Panc1 (cell line): ENCODE measurements at regions not wholly inside any gene's neighbourhood (a gene's known extent, or its start where the extent isn't known, plus 50 kb on each side); places are given as distances from the start of the nearest gene placed in this dataset.

Source experiments
- CTCF ChIP-seq: fragments of 450-650 bp; IDR thresholded peaks from 2 replicates; pipeline ENCODE4 v1.5.1; 2017; ENCODE audit warnings: mild to moderate bottlenecking
- POLR2AphosphoS5 ChIP-seq: IDR thresholded peaks from 2 replicates; pipeline ENCODE4 v1.6.1; 2012; ENCODE audit warnings: mild to moderate bottlenecking, low read depth, low read length, moderate library complexity
- REST ChIP-seq, 2 experiments: IDR thresholded peaks; 2 replicates each; pipeline ENCODE4 v1.6.1; 2011 to 2012; ENCODE audit warnings: low read depth in 2 of 2, control low read depth in 1 of 2, low read length in 1 of 2, mild to moderate bottlenecking in 1 of 2, moderate library complexity in 1 of 2; ENCODE audit not compliant: insufficient read depth in 1 of 2
- SIN3A ChIP-seq: IDR thresholded peaks from 2 replicates; pipeline ENCODE4 v1.6.1; 2012; ENCODE audit warnings: low read depth, mild to moderate bottlenecking, low read length, moderate library complexity, borderline replicate concordance; ENCODE audit not compliant: insufficient read depth
- TCF7L2 ChIP-seq: IDR thresholded peaks from 2 replicates; pipeline ENCODE4 v1.6.1; 2011; ENCODE audit warnings: mild to moderate bottlenecking, low read depth, low read length, inconsistent platforms

- no peak for TF ChIP-seq TCF7L2
- TF ChIP-seq CTCF = no peak
- no peak for TF ChIP-seq POLR2AphosphoS5
- no peak for TF ChIP-seq SIN3A
- TF ChIP-seq REST (IDR thresholded peaks at IDR 0.05; ENCODE audit: insufficient read depth in 1 of 2, low read depth in 2 of 2, low read length in 1 of 2) = no peak
Measured at GRCh38 chr6:6843777-6844176, 255.3 kb downstream of the LY86 start.
